ENCODE measurements at regions not wholly inside any gene's neighbourhood (a gene's known extent, or its start where the extent isn't known, plus 50 kb on each side); places are given as distances from the start of the nearest gene placed in this dataset.

DNA sequence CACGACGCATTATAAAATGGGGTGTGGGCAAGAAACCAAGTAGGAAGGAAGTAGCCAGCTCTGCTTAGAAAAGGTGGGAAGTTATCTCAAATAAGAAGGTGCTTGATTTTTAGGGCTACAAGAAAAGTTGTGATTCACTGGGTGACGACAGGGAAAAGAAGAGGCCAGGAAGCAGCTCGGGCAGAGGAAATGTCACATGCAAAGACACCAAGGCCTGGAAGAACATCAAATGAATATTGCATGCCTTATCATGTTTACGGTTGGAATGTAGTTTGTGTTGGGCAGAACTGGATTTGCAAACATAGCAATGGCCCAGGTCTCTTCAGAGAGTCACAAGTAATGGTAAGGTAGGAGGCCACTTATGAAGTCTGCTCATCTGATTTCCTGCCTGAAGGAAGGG, 610.6 kb downstream of the IRS1 start:
- no peak overlapping the region for H3K27ac ChIP-seq (ENCODE audit: low read depth in 1 of 2, low read length in 2 of 2)
- no peak overlapping the region for H3K4me3 ChIP-seq (ENCODE audit: low read length)
- Mint-ChIP-seq H3K4me3 (no peak overlapping the region), H3K9me3 (no peaks in the 10 kb centered on the region), H3K4me1 (ENCODE audit: low read depth) (no peaks in the 10 kb centered on the region), H3K27me3 (peaks cover 13% of the 10 kb centered on the region), H3K36me3 (ENCODE audit: low read depth) (no peaks in the 10 kb centered on the region), H3K27ac (no peak overlapping the region)
- ChIA-PET CTCF (no interaction called here), POLR2A (interaction anchor here (0.6 kb wide), 1 partner anchor 152 kb away, joined by 3 read pairs; no protein-coding TSS in a partner anchor)
- no peaks in the 10 kb centered on the region for H3K36me3 ChIP-seq (ENCODE audit: insufficient read depth, low read length)
- DNase-seq (no peak), ATAC-seq (ENCODE audit: poor library complexity) (no peak)
- TF ChIP-seq, protein P1, sequence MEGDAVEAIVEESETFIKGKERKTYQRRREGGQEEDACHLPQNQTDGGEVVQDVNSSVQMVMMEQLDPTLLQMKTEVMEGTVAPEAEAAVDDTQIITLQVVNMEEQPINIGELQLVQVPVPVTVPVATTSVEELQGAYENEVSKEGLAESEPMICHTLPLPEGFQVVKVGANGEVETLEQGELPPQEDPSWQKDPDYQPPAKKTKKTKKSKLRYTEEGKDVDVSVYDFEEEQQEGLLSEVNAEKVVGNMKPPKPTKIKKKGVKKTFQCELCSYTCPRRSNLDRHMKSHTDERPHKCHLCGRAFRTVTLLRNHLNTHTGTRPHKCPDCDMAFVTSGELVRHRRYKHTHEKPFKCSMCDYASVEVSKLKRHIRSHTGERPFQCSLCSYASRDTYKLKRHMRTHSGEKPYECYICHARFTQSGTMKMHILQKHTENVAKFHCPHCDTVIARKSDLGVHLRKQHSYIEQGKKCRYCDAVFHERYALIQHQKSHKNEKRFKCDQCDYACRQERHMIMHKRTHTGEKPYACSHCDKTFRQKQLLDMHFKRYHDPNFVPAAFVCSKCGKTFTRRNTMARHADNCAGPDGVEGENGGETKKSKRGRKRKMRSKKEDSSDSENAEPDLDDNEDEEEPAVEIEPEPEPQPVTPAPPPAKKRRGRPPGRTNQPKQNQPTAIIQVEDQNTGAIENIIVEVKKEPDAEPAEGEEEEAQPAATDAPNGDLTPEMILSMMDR (IDR thresholded peaks at IDR 0.05), result no peak
- H3K4me1 ChIP-seq (ENCODE audit: insufficient read depth, low read length), result no peaks in the 10 kb centered on the region
- H3K9me3 ChIP-seq (ENCODE audit: control insufficient read depth in 1 of 2, insufficient read depth in 1 of 2, low read length in 2 of 2), result no peaks in the 10 kb centered on the region
- H3K27me3 ChIP-seq (ENCODE audit: control insufficient read depth in 1 of 2, insufficient read depth in 2 of 2, low read length in 2 of 2), result no peaks in the 10 kb centered on the region
- intact Hi-C loops (cut with DNase I, micrococcal nuclease), result no loop called here

DNA sequence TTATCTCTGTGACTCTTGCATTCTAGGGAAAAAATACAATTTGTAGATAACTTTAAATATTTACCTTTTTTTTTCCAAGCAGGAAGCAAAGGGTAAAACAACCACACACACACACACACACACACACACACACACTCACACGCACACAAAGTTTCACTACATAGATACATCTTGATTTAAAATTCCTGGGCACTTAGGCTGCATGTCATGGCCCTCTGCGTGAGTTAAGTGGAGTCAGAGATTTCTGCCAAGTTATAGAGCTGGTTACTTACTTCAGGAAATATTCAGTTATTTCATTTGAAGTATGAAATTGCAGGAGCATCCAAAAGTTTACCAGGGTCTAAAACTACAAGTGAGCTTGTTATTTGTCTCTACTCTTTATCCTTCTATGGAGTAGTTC, 612.0 kb downstream of the IRS1 start:
- DNase-seq (no peak), ATAC-seq (ENCODE audit: poor library complexity) (no peak)
- intact Hi-C loops (cut with DNase I, micrococcal nuclease), result no loop called here
- no peak overlapping the region for H3K27ac Mint-ChIP-seq
- ChIA-PET POLR2A (no interaction called here), CTCF (no interaction called here)
- H3K36me3 ChIP-seq (ENCODE audit: insufficient read depth, low read length), result no peaks in the 10 kb centered on the region
- no peaks in the 10 kb centered on the region for H3K4me1 ChIP-seq (ENCODE audit: insufficient read depth, low read length)
- no peaks in the 10 kb centered on the region for H3K9me3 ChIP-seq (ENCODE audit: control insufficient read depth in 1 of 2, insufficient read depth in 1 of 2, low read length in 2 of 2)
- H3K27ac ChIP-seq (ENCODE audit: low read depth in 1 of 2, low read length in 2 of 2), result no peak overlapping the region
- H3K27me3 ChIP-seq (ENCODE audit: control insufficient read depth in 1 of 2, insufficient read depth in 2 of 2, low read length in 2 of 2), result no peaks in the 10 kb centered on the region
- H3K9me3 Mint-ChIP-seq, result no peaks in the 10 kb centered on the region
- no peaks in the 10 kb centered on the region for H3K36me3 Mint-ChIP-seq (ENCODE audit: low read depth)
- no peak overlapping the region for H3K4me3 Mint-ChIP-seq
- no peak overlapping the region for H3K4me3 ChIP-seq (ENCODE audit: low read length)
- H3K4me1 Mint-ChIP-seq (ENCODE audit: low read depth), result no peaks in the 10 kb centered on the region
- peaks cover 19% of the 10 kb centered on the region for H3K27me3 Mint-ChIP-seq
- TF ChIP-seq, protein P1 (IDR thresholded peaks at IDR 0.05), result no peak

DNA sequence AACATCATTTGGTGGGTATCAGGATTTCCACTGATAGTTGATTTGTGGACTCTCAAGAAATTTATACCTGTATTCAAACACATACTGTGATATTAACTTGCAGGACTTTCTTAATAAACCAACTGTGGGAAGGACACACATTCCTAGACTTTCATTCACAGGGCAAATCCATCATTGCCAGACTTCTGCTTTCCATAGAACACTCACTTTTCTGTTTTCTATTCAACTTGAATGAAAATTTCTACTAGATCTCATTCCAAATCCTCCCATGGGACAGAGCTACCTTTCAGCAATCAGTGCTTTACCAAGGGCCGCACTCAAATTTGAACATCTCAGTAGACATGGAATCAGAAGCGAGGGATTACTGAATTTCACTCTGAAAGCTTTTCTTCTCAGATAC, 612.5 kb downstream of the IRS1 start:
- no peaks in the 10 kb centered on the region for H3K9me3 ChIP-seq (ENCODE audit: control insufficient read depth in 1 of 2, insufficient read depth in 1 of 2, low read length in 2 of 2)
- TF ChIP-seq, protein P1 (IDR thresholded peaks at IDR 0.05), result no peak
- Mint-ChIP-seq H3K27ac (no peak overlapping the region), H3K27me3 (peaks cover 22% of the 10 kb centered on the region), H3K36me3 (ENCODE audit: low read depth) (no peaks in the 10 kb centered on the region), H3K4me3 (no peak overlapping the region), H3K9me3 (no peaks in the 10 kb centered on the region), H3K4me1 (ENCODE audit: low read depth) (no peaks in the 10 kb centered on the region)
- H3K27me3 ChIP-seq (ENCODE audit: control insufficient read depth in 1 of 2, insufficient read depth in 2 of 2, low read length in 2 of 2), result no peaks in the 10 kb centered on the region
- DNase-seq (no peak), ATAC-seq (ENCODE audit: poor library complexity) (no peak)
- no peaks in the 10 kb centered on the region for H3K36me3 ChIP-seq (ENCODE audit: insufficient read depth, low read length)
- CTCF ChIA-PET, result no interaction called here
- intact Hi-C loops (cut with DNase I, micrococcal nuclease), result no loop called here
- no peaks in the 10 kb centered on the region for H3K4me1 ChIP-seq (ENCODE audit: insufficient read depth, low read length)
- POLR2A ChIA-PET, result no interaction called here
- no peak overlapping the region for H3K27ac ChIP-seq (ENCODE audit: low read depth in 1 of 2, low read length in 2 of 2)
- no peak overlapping the region for H3K4me3 ChIP-seq (ENCODE audit: low read length)
